Neural progenitor cell (in vitro differentiated cells): ENCODE measurements at regions not wholly inside any gene's neighbourhood (a gene's known extent, or its start where the extent isn't known, plus 50 kb on each side); places are given as distances from the start of the nearest gene placed in this dataset.

ENCODE experiments used
- EZH2 ChIP-seq: fragments of 200-600 bp; sonication (generic); IDR thresholded peaks from 2 replicates; pipeline ENCODE4 v1.6.1; 2017; ENCODE audit warnings: antibody characterized with exemption, mild to moderate bottlenecking, moderate library complexity
- EZH2phosphoT487 ChIP-seq: fragments of 200-600 bp; sonication (generic); IDR thresholded peaks from 2 replicates; pipeline ENCODE4 v1.6.1; 2017; ENCODE audit warnings: antibody characterized with exemption
- TF ChIP-seq, protein P1 (sequence below): fragments of 200-600 bp; sonication (generic); IDR thresholded peaks from 2 replicates; pipeline ENCODE4 v1.5.1; 2017; ENCODE audit warnings: antibody characterized with exemption, mild to moderate bottlenecking

DNA sequence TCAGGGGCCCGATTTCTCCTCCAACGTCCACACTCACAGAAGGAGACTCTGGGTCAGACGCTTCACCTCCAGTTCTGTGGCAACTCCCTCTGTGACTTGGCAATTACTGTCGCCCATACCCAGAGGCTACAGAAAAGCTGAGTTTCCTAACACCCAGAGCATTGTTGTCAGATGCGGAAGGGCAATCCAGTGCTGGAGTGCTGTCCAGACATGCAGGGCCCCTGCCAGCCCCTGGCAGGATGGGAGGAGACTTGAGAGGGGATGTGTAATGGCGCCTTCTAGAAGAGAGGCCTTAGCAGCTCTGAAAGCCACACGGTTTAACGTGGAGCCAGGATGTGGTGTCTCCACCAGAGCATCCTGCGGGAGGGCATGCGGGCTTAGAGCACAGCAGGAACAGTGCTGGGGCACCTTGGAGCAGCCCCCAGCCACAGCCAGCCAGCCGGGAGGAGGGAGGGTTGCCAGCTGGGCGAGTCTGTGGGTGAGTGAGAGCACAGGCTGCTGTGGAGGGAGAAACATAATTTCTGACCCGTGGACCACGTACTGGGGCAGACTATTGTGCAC lies 139.4 kb upstream of the IRX1 start:
- TF ChIP-seq EZH2 (no peak), EZH2phosphoT487 (no peak)
- TF ChIP-seq, protein P1, sequence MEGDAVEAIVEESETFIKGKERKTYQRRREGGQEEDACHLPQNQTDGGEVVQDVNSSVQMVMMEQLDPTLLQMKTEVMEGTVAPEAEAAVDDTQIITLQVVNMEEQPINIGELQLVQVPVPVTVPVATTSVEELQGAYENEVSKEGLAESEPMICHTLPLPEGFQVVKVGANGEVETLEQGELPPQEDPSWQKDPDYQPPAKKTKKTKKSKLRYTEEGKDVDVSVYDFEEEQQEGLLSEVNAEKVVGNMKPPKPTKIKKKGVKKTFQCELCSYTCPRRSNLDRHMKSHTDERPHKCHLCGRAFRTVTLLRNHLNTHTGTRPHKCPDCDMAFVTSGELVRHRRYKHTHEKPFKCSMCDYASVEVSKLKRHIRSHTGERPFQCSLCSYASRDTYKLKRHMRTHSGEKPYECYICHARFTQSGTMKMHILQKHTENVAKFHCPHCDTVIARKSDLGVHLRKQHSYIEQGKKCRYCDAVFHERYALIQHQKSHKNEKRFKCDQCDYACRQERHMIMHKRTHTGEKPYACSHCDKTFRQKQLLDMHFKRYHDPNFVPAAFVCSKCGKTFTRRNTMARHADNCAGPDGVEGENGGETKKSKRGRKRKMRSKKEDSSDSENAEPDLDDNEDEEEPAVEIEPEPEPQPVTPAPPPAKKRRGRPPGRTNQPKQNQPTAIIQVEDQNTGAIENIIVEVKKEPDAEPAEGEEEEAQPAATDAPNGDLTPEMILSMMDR = no peak
